ENCODE measurements at regions not wholly inside any gene's neighbourhood (a gene's known extent, or its start where the extent isn't known, plus 50 kb on each side); places are given as distances from the start of the nearest gene placed in this dataset.

GRCh38 chr2:234330902-234331301, 166.0 kb downstream of the ARL4C start (continued):
- no peak for TF ChIP-seq ZNF512 (CRISPR knock-in tag; IDR thresholded peaks at IDR 0.05)
- TF ChIP-seq KIAA2018 (CRISPR knock-in tag; IDR thresholded peaks at IDR 0.05; ENCODE audit: borderline replicate concordance), result no peak
- TF ChIP-seq ISX (CRISPR knock-in tag; conservative IDR thresholded peaks at IDR 0.05), result no peak
- no peak for TF ChIP-seq FLYWCH1 (CRISPR knock-in tag; IDR thresholded peaks at IDR 0.05)
- no peak for TF ChIP-seq THAP9 (CRISPR knock-in tag; IDR thresholded peaks at IDR 0.05; ENCODE audit: borderline replicate concordance)
- TF ChIP-seq ZBTB37 (CRISPR knock-in tag; IDR thresholded peaks at IDR 0.05), result no peak
- no peak for TF ChIP-seq IRF2 (CRISPR knock-in tag; IDR thresholded peaks at IDR 0.05)
- TF ChIP-seq ZSCAN20 (CRISPR knock-in tag; IDR thresholded peaks at IDR 0.05; ENCODE audit: borderline replicate concordance), result no peak

Data from HepG2 (cell line).